Suppressor macrophage treated with lipopolysaccharide for 1 hour (primary cell): ENCODE measurements at regions not wholly inside any gene's neighbourhood (a gene's known extent, or its start where the extent isn't known, plus 50 kb on each side); places are given as distances from the start of the nearest gene placed in this dataset.
A peak's percentile ranks its signal among the peaks of the same experiment; 100 is the strongest.
"Not testable (repeated sequence)": the region's sequence is repeated elsewhere in the genome, so short reads cannot be mapped to it uniquely, and the experiment has no call there.

Source experiments
- DNase-seq, 3 donors: peaks; one replicate each; pipeline ENCODE4 v3.0.0-alpha.2; 2020 to 2022

GRCh38 chr1:111063595-111063994 lies 76.3 kb downstream of the DRAM2 start:
- DNase-seq: no peak

GRCh38 chr1:111062624-111063023 lies 77.3 kb downstream of the DRAM2 start:
- no peak for DNase-seq

GRCh38 chr1:111062081-111062480 lies 77.8 kb downstream of the DRAM2 start:
- no peak for DNase-seq

DNA sequence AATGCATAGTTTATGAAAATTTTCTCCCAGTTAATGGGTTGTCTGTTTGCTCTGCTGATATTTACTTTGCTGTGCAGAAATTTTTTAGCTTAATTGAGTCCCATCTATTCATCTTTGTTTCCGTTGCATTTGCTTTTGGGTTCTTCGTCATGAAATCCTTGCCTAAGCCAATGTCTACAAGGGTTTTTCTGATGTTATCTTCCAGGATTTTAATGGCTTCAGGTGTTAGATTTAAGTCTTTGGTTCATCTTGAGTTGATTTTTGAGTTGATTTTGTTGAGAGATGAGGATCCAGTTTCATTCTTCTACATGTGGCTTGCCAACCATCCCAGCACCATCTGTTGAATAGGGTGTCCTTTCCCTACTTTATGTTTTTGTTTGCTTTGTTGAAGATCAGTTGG lies 85.2 kb downstream of the DRAM2 start:
- no peak for DNase-seq

- peak; percentile 5 to 61 (median 41) for DNase-seq
These were observed 87.6 kb downstream of the DRAM2 start for GRCh38 chr1:111052246-111052645.

GRCh38 chr1:111048253-111048652 lies 84.5 kb upstream of the LRIF1 start:
- DNase-seq: not testable (repeated sequence)

GRCh38 chr1:111045033-111045722 lies 81.5 kb upstream of the LRIF1 start:
- DNase-seq: peak in 1 of 3 donors; percentile 33

DNA sequence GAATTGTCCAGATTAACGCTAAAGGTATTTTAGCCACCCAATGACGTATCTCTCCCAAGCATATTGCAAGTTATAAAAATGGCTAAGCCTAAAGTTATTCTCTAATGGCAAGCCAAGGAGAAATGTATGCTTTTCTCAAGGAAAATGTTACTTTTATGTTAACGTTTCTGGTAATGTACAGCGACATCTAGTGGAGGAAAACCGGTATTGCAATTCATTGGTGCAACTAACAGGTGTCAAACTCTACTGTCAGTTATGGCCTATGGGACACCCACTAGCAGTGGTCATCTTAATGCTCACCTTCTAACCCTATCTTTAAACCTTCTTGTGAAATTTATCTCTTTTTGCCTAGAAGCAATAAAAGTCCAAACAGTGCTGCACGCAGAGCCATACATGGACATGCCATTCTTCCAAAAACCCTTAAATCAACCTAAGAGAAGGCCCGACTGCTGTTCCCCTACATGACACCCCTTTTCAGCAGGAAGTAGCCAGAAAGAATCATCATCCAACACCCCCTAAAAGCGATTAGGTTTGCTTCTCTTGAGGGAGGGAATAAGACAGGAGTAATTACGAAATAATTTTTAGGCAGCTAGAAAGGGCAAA lies 68.7 kb upstream of the LRIF1 start:
- peak; percentile 64 to 84 (median 74) for DNase-seq

DNA sequence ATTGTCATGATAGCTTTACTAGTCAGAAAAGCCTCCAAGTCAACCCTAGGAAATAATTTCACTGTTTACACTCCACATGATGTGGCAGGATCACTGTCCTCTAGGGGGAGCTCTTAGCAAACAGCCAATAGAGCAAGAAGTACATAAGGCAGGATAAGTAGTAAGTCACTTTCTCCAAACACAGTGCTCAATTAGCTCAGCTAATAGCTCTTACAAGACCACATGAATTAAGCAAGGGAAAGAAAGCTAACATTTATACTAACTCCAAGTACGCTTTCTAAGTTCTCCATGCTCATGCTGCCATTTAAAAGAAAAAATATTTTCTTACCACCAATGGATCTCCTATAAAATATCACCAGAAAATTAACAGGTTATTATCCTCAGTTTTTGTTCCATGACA lies 66.9 kb upstream of the LRIF1 start:
- DNase-seq: peak; percentile 72 to 82 (median 82)

DNA sequence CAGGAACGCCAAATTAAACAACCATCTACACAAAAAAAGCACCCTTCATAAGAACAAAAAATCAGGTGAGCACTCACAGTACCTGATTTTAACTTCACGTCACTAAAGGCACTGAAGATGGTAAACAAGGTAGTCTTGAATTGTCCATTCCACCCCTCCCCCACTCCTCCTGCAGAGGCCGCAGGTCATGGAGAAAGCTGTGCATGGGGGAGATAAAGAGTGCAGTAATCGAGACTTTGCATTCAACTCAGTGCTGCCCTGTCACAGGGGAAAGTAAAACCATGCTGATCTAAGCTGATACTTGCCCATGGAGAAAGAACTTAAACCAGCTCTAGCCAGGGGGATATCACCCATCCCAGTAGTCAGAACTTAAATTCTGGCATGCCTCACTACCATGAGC lies 61.4 kb upstream of the LRIF1 start:
- no peak for DNase-seq

- DNase-seq: no peak
These were observed 51.5 kb upstream of the LRIF1 start for GRCh38 chr1:111015222-111015621.
